Erythroblast (primary cell): ENCODE measurements at regions not wholly inside any gene's neighbourhood (a gene's known extent, or its start where the extent isn't known, plus 50 kb on each side); places are given as distances from the start of the nearest gene placed in this dataset.
A peak's percentile ranks its signal among the peaks of the same experiment; 100 is the strongest.

Experiments used
- DNase-seq, 2 experiments: peaks; one replicate each; lab custom pipeline; 2025; lab: John Stamatoyannopoulos, UW
- GATA1 ChIP-seq: IDR thresholded peaks from 2 replicates; pipeline ENCODE4 v1.6.1; 2011; ENCODE audit warnings: low read depth, mild to moderate bottlenecking, control low read depth, low read length, moderate library complexity
- POLR2A ChIP-seq: IDR thresholded peaks from 2 replicates; pipeline ENCODE4 v1.6.1; 2011; ENCODE audit warnings: mild to moderate bottlenecking, low read length

GRCh38 chrX:66328950-66329596 is 165.0 kb downstream of the HEPH start:
- TF ChIP-seq POLR2A (no peak), GATA1 (no peak)
- DNase-seq, result no peak

GRCh38 chrX:66360894-66361293 is 196.8 kb downstream of the HEPH start:
- TF ChIP-seq POLR2A (no peak), GATA1 (no peak)
- DNase-seq, result no peak

- no peak for TF ChIP-seq GATA1
- no peak for TF ChIP-seq POLR2A
Measured at GRCh38 chrX:66384722-66385121, 220.7 kb downstream of the HEPH start.

GRCh38 chrX:66399273-66399672 is 235.2 kb downstream of the HEPH start:
- TF ChIP-seq POLR2A, result no peak
- TF ChIP-seq GATA1, result no peak
- DNase-seq, result no peak

More at GRCh38 chrX:66384722-66385121, 220.7 kb downstream of the HEPH start:
- no peak for DNase-seq

- TF ChIP-seq POLR2A (no peak), GATA1 (no peak)
- no peak for DNase-seq
Measured at GRCh38 chrX:66402165-66402564, 236.7 kb downstream of the EDA2R start.

GRCh38 chrX:66408507-66408906 is 230.4 kb downstream of the EDA2R start:
- peak; percentile 0 for DNase-seq
- TF ChIP-seq GATA1 (no peak), POLR2A (no peak)

GRCh38 chrX:66410806-66411205 is 228.1 kb downstream of the EDA2R start:
- no peak for TF ChIP-seq POLR2A
- TF ChIP-seq GATA1, result no peak
- no peak for DNase-seq
